Smooth muscle cell (in vitro differentiated cells): ENCODE measurements at regions not wholly inside any gene's neighbourhood (a gene's known extent, or its start where the extent isn't known, plus 50 kb on each side); places are given as distances from the start of the nearest gene placed in this dataset.

Experiments
- DNase-seq: peaks from one replicate; lab custom pipeline; 2025; ENCODE audit not compliant: unreplicated experiment; lab: John Stamatoyannopoulos, UW
- H2AFZ ChIP-seq: fragments of 200-600 bp; sonication (generic); 2 replicates; pipeline ENCODE4 v1.6.0; 2016; ENCODE audit warnings: antibody characterized with exemption, low read depth, mild to moderate bottlenecking
- H3F3A ChIP-seq: fragments of 200-600 bp; sonication (generic); 2 replicates; pipeline ENCODE4 v1.6.0; 2017; ENCODE audit warnings: antibody characterized with exemption, low read depth
- H3K27ac ChIP-seq: fragments of 200-600 bp; sonication (generic); 2 replicates; pipeline ENCODE4 v1.5.1; 2016; ENCODE audit warnings: low read depth, mild to moderate bottlenecking
- H3K27me3 ChIP-seq: fragments of 200-600 bp; sonication (generic); 2 replicates; pipeline ENCODE4 v1.6.1; 2016; ENCODE audit warnings: low read depth, mild to moderate bottlenecking
- H3K36me3 ChIP-seq: fragments of 200-600 bp; sonication (generic); 2 replicates; pipeline ENCODE4 v1.5.1; 2016; ENCODE audit warnings: low read depth
- H3K4me1 ChIP-seq: fragments of 200-600 bp; sonication (generic); 2 replicates; pipeline ENCODE4 v1.5.1; 2016; ENCODE audit warnings: low read depth
- H3K4me2 ChIP-seq: fragments of 200-600 bp; sonication (generic); 2 replicates; pipeline ENCODE4 v1.6.0; 2016; ENCODE audit warnings: mild to moderate bottlenecking
- H3K4me3 ChIP-seq: fragments of 200-600 bp; sonication (generic); 2 replicates; pipeline ENCODE4 v1.5.1; 2016; ENCODE audit warnings: mild to moderate bottlenecking
- H3K79me2 ChIP-seq: fragments of 200-600 bp; sonication (generic); 2 replicates; pipeline ENCODE4 v1.6.0; 2016; ENCODE audit warnings: low read depth, mild to moderate bottlenecking
- H3K9ac ChIP-seq: fragments of 200-600 bp; sonication (generic); 2 replicates; pipeline ENCODE4 v1.6.0; 2016; ENCODE audit warnings: low read depth
- H3K9me3 ChIP-seq: fragments of 200-600 bp; sonication (generic); replicated peaks from 2 replicates; pipeline ENCODE4 v1.5.1; 2016; ENCODE audit warnings: low read depth
- H4K20me1 ChIP-seq: fragments of 200-600 bp; sonication (generic); 2 replicates; pipeline ENCODE4 v1.6.0; 2016; ENCODE audit warnings: low read depth
- WGBS: methylation state at CpG from one replicate; pipeline ENCODE4 v1.1.7; 2016; ENCODE audit warnings: low lambda C conversion rate; 5-methylcytosine and 5-hydroxymethylcytosine counted together
- TF ChIP-seq, protein P1 (sequence below): fragments of 200-600 bp; sonication (generic); IDR thresholded peaks from 2 replicates; pipeline ENCODE4 v1.5.1; 2017; ENCODE audit warnings: borderline replicate concordance, mild to moderate bottlenecking, antibody characterized with exemption; ENCODE audit not compliant: insufficient read depth, poor library complexity, severe bottlenecking

DNA sequence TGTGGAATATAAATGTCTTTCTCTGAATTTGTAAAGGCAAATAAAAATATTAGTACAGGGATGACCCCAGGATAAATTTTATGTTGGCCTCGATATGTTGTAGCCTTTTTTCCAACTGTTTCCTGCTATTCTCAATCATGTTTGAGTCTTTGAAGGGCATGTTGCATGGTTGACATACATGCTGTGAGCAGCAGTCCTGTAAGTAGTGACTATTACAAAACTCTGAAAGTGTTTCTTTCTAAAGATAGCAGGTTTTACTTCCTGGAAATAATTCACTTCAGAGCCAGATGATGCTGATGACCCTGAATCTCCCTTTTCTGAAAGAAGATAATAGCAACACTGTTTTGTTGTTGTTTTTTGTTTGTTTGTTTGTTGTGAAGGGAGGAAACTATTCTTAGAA is 393.0 kb upstream of the GNPDA2 start:
- Histone ChIP-seq H3K4me1 (no peaks in the 10 kb centered on the region), H3K36me3 (no peaks in the 10 kb centered on the region), H4K20me1 (no peaks in the 10 kb centered on the region), H3K27me3 (no peaks in the 10 kb centered on the region), H3K4me2 (no peak overlapping the region), H3F3A (no peaks in the 10 kb centered on the region), H3K79me2 (no peaks in the 10 kb centered on the region), H3K27ac (peak overlapping the region; percentile 32), H3K9ac (no peak overlapping the region), H3K4me3 (no peak overlapping the region), H2AFZ (no peak overlapping the region), H3K9me3 (no peaks in the 10 kb centered on the region)
- 80% methylated on average over 1 of the region's 1 CpG for WGBS
- DNase-seq = no peak
- TF ChIP-seq, protein P1, sequence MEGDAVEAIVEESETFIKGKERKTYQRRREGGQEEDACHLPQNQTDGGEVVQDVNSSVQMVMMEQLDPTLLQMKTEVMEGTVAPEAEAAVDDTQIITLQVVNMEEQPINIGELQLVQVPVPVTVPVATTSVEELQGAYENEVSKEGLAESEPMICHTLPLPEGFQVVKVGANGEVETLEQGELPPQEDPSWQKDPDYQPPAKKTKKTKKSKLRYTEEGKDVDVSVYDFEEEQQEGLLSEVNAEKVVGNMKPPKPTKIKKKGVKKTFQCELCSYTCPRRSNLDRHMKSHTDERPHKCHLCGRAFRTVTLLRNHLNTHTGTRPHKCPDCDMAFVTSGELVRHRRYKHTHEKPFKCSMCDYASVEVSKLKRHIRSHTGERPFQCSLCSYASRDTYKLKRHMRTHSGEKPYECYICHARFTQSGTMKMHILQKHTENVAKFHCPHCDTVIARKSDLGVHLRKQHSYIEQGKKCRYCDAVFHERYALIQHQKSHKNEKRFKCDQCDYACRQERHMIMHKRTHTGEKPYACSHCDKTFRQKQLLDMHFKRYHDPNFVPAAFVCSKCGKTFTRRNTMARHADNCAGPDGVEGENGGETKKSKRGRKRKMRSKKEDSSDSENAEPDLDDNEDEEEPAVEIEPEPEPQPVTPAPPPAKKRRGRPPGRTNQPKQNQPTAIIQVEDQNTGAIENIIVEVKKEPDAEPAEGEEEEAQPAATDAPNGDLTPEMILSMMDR = no peak

DNA sequence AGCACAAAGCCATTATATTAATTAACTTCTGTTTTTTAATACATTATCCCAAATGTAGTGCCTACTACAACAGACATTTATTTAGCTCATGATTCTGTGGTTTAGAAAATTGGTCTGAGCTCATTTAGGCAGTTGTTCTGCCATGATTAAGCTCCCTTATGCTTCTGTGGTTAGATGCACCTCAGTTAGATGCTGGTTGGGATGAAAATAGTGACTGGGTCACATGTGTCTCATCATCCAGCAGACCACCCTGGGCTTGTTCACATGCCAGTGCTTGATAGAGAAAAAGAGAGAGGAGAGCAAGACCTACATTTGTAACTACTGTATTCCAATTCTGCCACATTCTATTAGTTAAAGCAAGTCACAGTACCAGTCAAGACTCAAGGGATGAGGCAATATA is 376.4 kb upstream of the GNPDA2 start:
- Histone ChIP-seq H3K9me3 (no peaks in the 10 kb centered on the region), H3K36me3 (no peaks in the 10 kb centered on the region), H3K9ac (no peak overlapping the region), H3K4me2 (no peak overlapping the region), H3K4me3 (no peak overlapping the region), H3K79me2 (no peaks in the 10 kb centered on the region), H3K4me1 (no peaks in the 10 kb centered on the region), H4K20me1 (no peaks in the 10 kb centered on the region), H3K27ac (no peak overlapping the region), H2AFZ (no peak overlapping the region), H3F3A (no peaks in the 10 kb centered on the region), H3K27me3 (no peaks in the 10 kb centered on the region)
- no peak for DNase-seq
- TF ChIP-seq, protein P1 = no peak

DNA sequence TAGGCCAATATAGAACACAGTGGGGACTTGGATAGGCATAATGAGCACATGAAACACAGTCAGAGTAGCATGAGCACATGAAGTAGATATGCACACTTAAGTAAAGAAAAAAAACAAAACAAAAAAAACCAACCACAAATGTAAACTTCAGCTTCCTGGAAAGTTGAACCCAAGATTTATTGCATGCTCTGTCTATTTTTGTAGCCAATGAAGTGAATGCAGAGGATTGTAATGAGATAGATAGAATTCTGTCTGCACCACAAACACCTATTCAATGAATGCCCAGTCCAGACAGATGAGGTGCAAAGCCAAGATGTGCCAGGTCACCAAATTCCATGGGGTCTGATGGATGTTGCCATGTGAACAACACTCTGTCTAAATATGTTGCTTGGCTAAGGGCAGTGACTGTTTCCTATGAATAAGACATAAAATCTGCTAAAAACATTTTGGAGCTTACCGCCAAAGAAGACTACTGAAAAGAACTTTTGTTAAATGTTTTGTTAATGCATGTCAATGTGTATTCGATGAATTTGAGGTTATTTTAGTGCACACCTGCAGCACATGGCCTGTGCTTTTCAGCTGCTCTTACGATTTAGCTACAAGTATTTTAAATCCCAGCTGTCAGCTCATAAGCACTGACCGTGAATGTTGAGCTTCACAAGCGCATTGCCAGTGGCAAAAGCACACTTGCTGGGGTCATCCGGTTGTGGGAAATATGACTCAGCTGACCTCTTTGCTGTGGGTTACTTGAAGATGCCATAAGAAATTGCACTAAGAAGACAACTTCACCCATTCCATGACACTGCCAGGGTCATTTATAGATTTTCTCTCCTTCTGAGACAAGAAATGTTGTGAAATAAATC is 374.8 kb upstream of the GNPDA2 start:
- H3K4me2 ChIP-seq = no peak overlapping the region
- H3K4me1 ChIP-seq = no peaks in the 10 kb centered on the region
- H4K20me1 ChIP-seq = no peaks in the 10 kb centered on the region
- H3K79me2 ChIP-seq = no peaks in the 10 kb centered on the region
- H2AFZ ChIP-seq = no peak overlapping the region
- H3K4me3 ChIP-seq = no peak overlapping the region
- no peaks in the 10 kb centered on the region for H3K36me3 ChIP-seq
- H3K9me3 ChIP-seq = no peaks in the 10 kb centered on the region
- no peaks in the 10 kb centered on the region for H3K27me3 ChIP-seq
- WGBS = 76% methylated on average over 6 of the region's 6 CpGs
- TF ChIP-seq, protein P1 = no peak
- no peaks in the 10 kb centered on the region for H3F3A ChIP-seq
- no peak for DNase-seq
- no peak overlapping the region for H3K9ac ChIP-seq
- peak overlapping the region; percentile 44 for H3K27ac ChIP-seq

DNA sequence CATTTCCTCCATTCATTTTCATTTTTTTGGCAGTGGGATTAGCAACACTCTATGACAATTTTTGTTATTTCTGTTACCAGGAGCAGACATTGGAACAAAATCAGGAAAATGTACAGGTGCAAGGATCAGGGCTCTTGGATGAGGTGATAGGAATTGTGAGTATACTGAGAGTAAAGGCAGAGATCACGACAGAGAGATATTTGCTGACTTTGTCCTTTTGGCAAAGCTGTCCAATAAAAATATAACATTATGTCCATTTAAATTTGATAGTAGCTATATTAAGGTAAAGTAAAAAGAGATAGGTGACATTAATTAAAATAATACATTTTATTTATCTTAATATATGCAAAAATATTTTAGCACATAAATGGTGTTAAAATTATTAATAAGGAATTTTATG is 373.1 kb upstream of the GNPDA2 start:
- H4K20me1 ChIP-seq = no peaks in the 10 kb centered on the region
- no peak for DNase-seq
- TF ChIP-seq, protein P1 = no peak
- no peaks in the 10 kb centered on the region for H3K36me3 ChIP-seq
- H3K4me2 ChIP-seq = no peak overlapping the region
- H3K27ac ChIP-seq = no peak overlapping the region
- H3K4me1 ChIP-seq = no peaks in the 10 kb centered on the region
- H3K4me3 ChIP-seq = no peak overlapping the region
- no peaks in the 10 kb centered on the region for H3F3A ChIP-seq
- WGBS = 95% methylated on average over 1 of the region's 1 CpG
- H3K79me2 ChIP-seq = no peaks in the 10 kb centered on the region
- no peak overlapping the region for H3K9ac ChIP-seq
- H3K27me3 ChIP-seq = no peaks in the 10 kb centered on the region
- H3K9me3 ChIP-seq = no peaks in the 10 kb centered on the region
- no peak overlapping the region for H2AFZ ChIP-seq
